ENCODE measurements at regions not wholly inside any gene's neighbourhood (a gene's known extent, or its start where the extent isn't known, plus 50 kb on each side); places are given as distances from the start of the nearest gene placed in this dataset.
A peak's percentile ranks its signal among the peaks of the same experiment; 100 is the strongest.

- no peak overlapping the region for H3K4me3 ChIP-seq
- DNase-seq (ENCODE audit: low spot score), result no peak
- peaks cover 0 to 20% of the 10 kb centered on the region in 2 donors for H3K4me1 ChIP-seq (ENCODE audit: control insufficient read depth in 1 of 2, low read depth in 2 of 2)
- H3K27ac ChIP-seq, result no peak overlapping the region
- TF ChIP-seq CTCF (IDR thresholded peaks at IDR 0.05), result no peak
- ATAC-seq (ENCODE audit: insufficient number of reproducible peaks, low FRiP score, low read depth), result no peak
- H3K36me3 ChIP-seq, result no peaks in the 10 kb centered on the region
- H3K27me3 ChIP-seq (replicated peaks; ENCODE audit: insufficient read depth), result no peaks in the 10 kb centered on the region
- H3K9me3 ChIP-seq, result no peaks in the 10 kb centered on the region
These were observed 95.0 kb downstream of the KLF12 start for GRCh38 chr13:74039154-74039553.

- Histone ChIP-seq H3K27me3 (replicated peaks; ENCODE audit: insufficient read depth) (no peaks in the 10 kb centered on the region), H3K36me3 (no peaks in the 10 kb centered on the region), H3K9me3 (no peaks in the 10 kb centered on the region), H3K4me3 (no peak overlapping the region), H3K27ac (no peak overlapping the region), H3K4me1 (ENCODE audit: control insufficient read depth in 1 of 2, low read depth in 2 of 2) (peaks cover 0 to 20% of the 10 kb centered on the region in 2 donors)
- TF ChIP-seq CTCF (IDR thresholded peaks at IDR 0.05), result no peak
- ATAC-seq (ENCODE audit: insufficient number of reproducible peaks, low FRiP score, low read depth) (no peak), DNase-seq (ENCODE audit: low spot score) (no peak)
These were observed 96.4 kb downstream of the KLF12 start for GRCh38 chr13:74037762-74038161.

GRCh38 chr13:74036373-74036772 lies 97.8 kb downstream of the KLF12 start:
- H3K27ac ChIP-seq, result no peak overlapping the region

GRCh38 chr13:74035896-74036295 lies 98.3 kb downstream of the KLF12 start:
- H3K9me3 ChIP-seq, result no peaks in the 10 kb centered on the region
- DNase-seq (ENCODE audit: low spot score) (no peak), ATAC-seq (ENCODE audit: insufficient number of reproducible peaks, low FRiP score, low read depth) (no peak)
- H3K27ac ChIP-seq, result no peak overlapping the region
- H3K27me3 ChIP-seq (replicated peaks; ENCODE audit: insufficient read depth), result no peaks in the 10 kb centered on the region
- H3K4me3 ChIP-seq, result no peak overlapping the region
- H3K36me3 ChIP-seq, result no peaks in the 10 kb centered on the region
- H3K4me1 ChIP-seq (ENCODE audit: control insufficient read depth in 1 of 2, low read depth in 2 of 2), result peaks cover 0 to 22% of the 10 kb centered on the region in 2 donors
- TF ChIP-seq CTCF (IDR thresholded peaks at IDR 0.05), result no peak

More at GRCh38 chr13:74036373-74036772, 97.8 kb downstream of the KLF12 start:
- Histone ChIP-seq H3K27me3 (replicated peaks; ENCODE audit: insufficient read depth) (no peaks in the 10 kb centered on the region), H3K4me3 (no peak overlapping the region), H3K36me3 (no peaks in the 10 kb centered on the region), H3K4me1 (ENCODE audit: control insufficient read depth in 1 of 2, low read depth in 2 of 2) (peaks cover 0 to 27% of the 10 kb centered on the region in 2 donors), H3K9me3 (no peaks in the 10 kb centered on the region)
- no peak for DNase-seq (ENCODE audit: low spot score)
- no peak for ATAC-seq (ENCODE audit: insufficient number of reproducible peaks, low FRiP score, low read depth)
- no peak for TF ChIP-seq CTCF (IDR thresholded peaks at IDR 0.05)

GRCh38 chr13:74032325-74032724 lies 101.9 kb downstream of the KLF12 start:
- ATAC-seq (ENCODE audit: insufficient number of reproducible peaks, low FRiP score, low read depth) (no peak), DNase-seq (ENCODE audit: low spot score) (no peak)
- Histone ChIP-seq H3K9me3 (no peaks in the 10 kb centered on the region), H3K4me3 (peak overlapping the region; percentile 57), H3K4me1 (ENCODE audit: control insufficient read depth in 1 of 2, low read depth in 2 of 2) (peaks cover 0 to 19% of the 10 kb centered on the region in 2 donors), H3K36me3 (no peaks in the 10 kb centered on the region), H3K27me3 (replicated peaks; ENCODE audit: insufficient read depth) (no peaks in the 10 kb centered on the region), H3K27ac (no peak overlapping the region)
- no peak for TF ChIP-seq CTCF (IDR thresholded peaks at IDR 0.05)
